Neural cell (in vitro differentiated cells): ENCODE measurements at regions not wholly inside any gene's neighbourhood (a gene's known extent, or its start where the extent isn't known, plus 50 kb on each side); places are given as distances from the start of the nearest gene placed in this dataset.
"Not testable (repeated sequence)": the region's sequence is repeated elsewhere in the genome, so short reads cannot be mapped to it uniquely, and the experiment has no call there.

Source experiments
- H2AFZ ChIP-seq: fragments of 200-600, 300-800 bp; sonication (generic), shearing (Covaris generic); 2 replicates; pipeline ENCODE4 v1.6.0; 2014; ENCODE audit warnings: low read depth, mild to moderate bottlenecking, antibody characterized with exemption, low read length, moderate library complexity
- H3F3A ChIP-seq: fragments of 200-600 bp; shearing (Covaris generic); 2 replicates; pipeline ENCODE4 v1.6.1; 2016; ENCODE audit warnings: mild to moderate bottlenecking, moderate library complexity, mixed read lengths, antibody characterized with exemption, low read length; ENCODE audit not compliant: insufficient read depth, poor library complexity, severe bottlenecking
- H3K27ac ChIP-seq: fragments of 200-600, 300-800 bp; sonication (generic), shearing (Covaris generic); 2 replicates; pipeline ENCODE4 v1.5.1; 2014; ENCODE audit warnings: mild to moderate bottlenecking, low read length, moderate library complexity
- H3K27me3 ChIP-seq: fragments of 300-800, 200-600 bp; sonication (generic), shearing (Covaris generic); 2 replicates; pipeline ENCODE4 v1.6.0; 2014; ENCODE audit warnings: mild to moderate bottlenecking, low read depth, low read length, moderate library complexity; ENCODE audit not compliant: insufficient read depth
- H3K36me3 ChIP-seq: fragments of 300-800, 200-600 bp; sonication (generic), shearing (Covaris generic); 2 replicates; pipeline ENCODE4 v1.5.1; 2014; ENCODE audit warnings: mild to moderate bottlenecking, antibody characterized with exemption, low read length, moderate library complexity; ENCODE audit not compliant: insufficient read depth
- H3K4me2 ChIP-seq: fragments of 300-800, 200-600 bp; sonication (generic), shearing (Covaris generic); 2 replicates; pipeline ENCODE4 v1.6.0; 2014; ENCODE audit warnings: mild to moderate bottlenecking, low read length
- H3K4me3 ChIP-seq: fragments of 300-800, 200-600 bp; sonication (generic), shearing (Covaris generic); 2 replicates; pipeline ENCODE4 v1.5.1; 2014; ENCODE audit warnings: mild to moderate bottlenecking, low read length, moderate library complexity
- H3K79me2 ChIP-seq: fragments of 200-600 bp; shearing (Covaris generic); replicated peaks from 2 replicates; pipeline ENCODE4 v1.6.0; 2014; ENCODE audit warnings: mild to moderate bottlenecking, low read length, moderate library complexity; ENCODE audit not compliant: insufficient read depth
- H3K9ac ChIP-seq: fragments of 300-800, 200-600 bp; sonication (generic), shearing (Covaris generic); 2 replicates; pipeline ENCODE4 v1.6.1; 2016; ENCODE audit warnings: mild to moderate bottlenecking, low read length, mixed read lengths
- H3K9me2 ChIP-seq: fragments of 200-600 bp; shearing (Covaris generic); 2 replicates; pipeline ENCODE4 v1.6.1; 2016; ENCODE audit warnings: mild to moderate bottlenecking, low read length, mixed read lengths; ENCODE audit not compliant: insufficient read depth
- H3K9me3 ChIP-seq: fragments of 200-600, 300-800 bp; sonication (generic), shearing (Covaris generic); 2 replicates; pipeline ENCODE4 v1.6.1; 2016; ENCODE audit warnings: mild to moderate bottlenecking, mixed run types, low read length, moderate library complexity, mixed read lengths
- H4K20me1 ChIP-seq: fragments of 200-600 bp; shearing (Covaris generic); 2 replicates; pipeline ENCODE4 v1.6.1; 2016; ENCODE audit warnings: mild to moderate bottlenecking, mixed run types; ENCODE audit not compliant: insufficient read depth
- EP300 ChIP-seq: fragments of 450-650 bp; conservative IDR thresholded peaks from 2 replicates; pipeline ENCODE4 v1.6.1; 2014; ENCODE audit warnings: antibody characterized with exemption, mild to moderate bottlenecking, moderate library complexity; ENCODE audit not compliant: poor library complexity, severe bottlenecking
- EZH2 ChIP-seq: fragments of 200-600, 300-800 bp; shearing (Covaris generic), sonication (generic); IDR thresholded peaks from 2 replicates; pipeline ENCODE4 v1.6.1; 2014; ENCODE audit warnings: antibody characterized with exemption, low read length, borderline replicate concordance, mild to moderate bottlenecking; ENCODE audit not compliant: insufficient read depth, poor library complexity, severe bottlenecking
- MXI1 ChIP-seq: fragments of 450-650 bp; conservative IDR thresholded peaks from 2 replicates; pipeline ENCODE4 v1.6.1; 2014; ENCODE audit warnings: antibody characterized with exemption, mild to moderate bottlenecking; ENCODE audit not compliant: poor library complexity, severe bottlenecking
- POLR2AphosphoS5 ChIP-seq: IDR thresholded peaks from 2 replicates; pipeline ENCODE4 v1.6.1; 2012
- RAD21 ChIP-seq: fragments of 450-650 bp; conservative IDR thresholded peaks from 2 replicates; pipeline ENCODE4 v1.6.1; 2014; ENCODE audit warnings: antibody characterized with exemption, mild to moderate bottlenecking, moderate library complexity
- SMC3 ChIP-seq: fragments of 450-650 bp; conservative IDR thresholded peaks from 2 replicates; pipeline ENCODE4 v1.6.1; 2014; ENCODE audit warnings: antibody characterized with exemption, mild to moderate bottlenecking, moderate library complexity; ENCODE audit not compliant: poor library complexity
- TAF1 ChIP-seq: IDR thresholded peaks from 2 replicates; pipeline ENCODE4 v1.6.1; 2012; ENCODE audit warnings: low read depth
- TF ChIP-seq, protein P1 (sequence below): fragments of 450-650 bp; IDR thresholded peaks from 2 replicates; pipeline ENCODE4 v1.5.1; 2014; ENCODE audit warnings: antibody characterized with exemption, mild to moderate bottlenecking, moderate library complexity; ENCODE audit not compliant: poor library complexity, severe bottlenecking
- TF ChIP-seq, protein P2 (sequence below): IDR thresholded peaks from 2 replicates; pipeline ENCODE4 v1.6.1; 2012; ENCODE audit warnings: borderline replicate concordance

DNA sequence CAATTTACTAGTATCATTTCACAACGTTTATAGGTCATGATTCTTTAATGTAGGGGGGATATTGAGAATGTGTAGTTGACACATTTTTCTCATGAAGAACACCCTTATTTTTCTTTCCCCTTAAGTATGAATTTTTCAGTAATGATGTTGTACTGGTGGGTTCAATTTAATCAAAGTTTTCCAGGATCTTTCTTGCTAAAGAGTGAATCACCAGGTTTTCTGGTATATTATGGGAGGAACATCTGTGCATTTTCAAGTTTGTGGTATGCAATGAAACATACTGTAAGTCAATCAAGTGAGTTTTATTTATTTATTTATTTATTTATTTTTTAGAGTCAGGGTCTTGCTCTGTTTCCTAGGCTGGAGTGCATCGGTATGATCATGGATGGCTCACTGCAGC, 221.2 kb upstream of the PTGFR start:
- Histone ChIP-seq H3K36me3 (no peaks in the 10 kb centered on the region), H3K9ac (no peak overlapping the region), H3K9me3 (no peaks in the 10 kb centered on the region), H3K4me2 (no peak overlapping the region), H2AFZ (no peak overlapping the region), H4K20me1 (no peaks in the 10 kb centered on the region), H3K9me2 (no peaks in the 10 kb centered on the region), H3K4me3 (no peak overlapping the region), H3F3A (no peaks in the 10 kb centered on the region), H3K27ac (no peak overlapping the region), H3K27me3 (no peaks in the 10 kb centered on the region), H3K79me2 (no peaks in the 10 kb centered on the region)
- TF ChIP-seq TAF1 = no peak
- TF ChIP-seq EZH2 = no peak
- TF ChIP-seq SMC3 = no peak
- no peak for TF ChIP-seq POLR2AphosphoS5
- no peak for TF ChIP-seq MXI1
- TF ChIP-seq, protein P1, sequence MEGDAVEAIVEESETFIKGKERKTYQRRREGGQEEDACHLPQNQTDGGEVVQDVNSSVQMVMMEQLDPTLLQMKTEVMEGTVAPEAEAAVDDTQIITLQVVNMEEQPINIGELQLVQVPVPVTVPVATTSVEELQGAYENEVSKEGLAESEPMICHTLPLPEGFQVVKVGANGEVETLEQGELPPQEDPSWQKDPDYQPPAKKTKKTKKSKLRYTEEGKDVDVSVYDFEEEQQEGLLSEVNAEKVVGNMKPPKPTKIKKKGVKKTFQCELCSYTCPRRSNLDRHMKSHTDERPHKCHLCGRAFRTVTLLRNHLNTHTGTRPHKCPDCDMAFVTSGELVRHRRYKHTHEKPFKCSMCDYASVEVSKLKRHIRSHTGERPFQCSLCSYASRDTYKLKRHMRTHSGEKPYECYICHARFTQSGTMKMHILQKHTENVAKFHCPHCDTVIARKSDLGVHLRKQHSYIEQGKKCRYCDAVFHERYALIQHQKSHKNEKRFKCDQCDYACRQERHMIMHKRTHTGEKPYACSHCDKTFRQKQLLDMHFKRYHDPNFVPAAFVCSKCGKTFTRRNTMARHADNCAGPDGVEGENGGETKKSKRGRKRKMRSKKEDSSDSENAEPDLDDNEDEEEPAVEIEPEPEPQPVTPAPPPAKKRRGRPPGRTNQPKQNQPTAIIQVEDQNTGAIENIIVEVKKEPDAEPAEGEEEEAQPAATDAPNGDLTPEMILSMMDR = no peak
- no peak for TF ChIP-seq EP300
- no peak for TF ChIP-seq RAD21
- TF ChIP-seq, protein P2, sequence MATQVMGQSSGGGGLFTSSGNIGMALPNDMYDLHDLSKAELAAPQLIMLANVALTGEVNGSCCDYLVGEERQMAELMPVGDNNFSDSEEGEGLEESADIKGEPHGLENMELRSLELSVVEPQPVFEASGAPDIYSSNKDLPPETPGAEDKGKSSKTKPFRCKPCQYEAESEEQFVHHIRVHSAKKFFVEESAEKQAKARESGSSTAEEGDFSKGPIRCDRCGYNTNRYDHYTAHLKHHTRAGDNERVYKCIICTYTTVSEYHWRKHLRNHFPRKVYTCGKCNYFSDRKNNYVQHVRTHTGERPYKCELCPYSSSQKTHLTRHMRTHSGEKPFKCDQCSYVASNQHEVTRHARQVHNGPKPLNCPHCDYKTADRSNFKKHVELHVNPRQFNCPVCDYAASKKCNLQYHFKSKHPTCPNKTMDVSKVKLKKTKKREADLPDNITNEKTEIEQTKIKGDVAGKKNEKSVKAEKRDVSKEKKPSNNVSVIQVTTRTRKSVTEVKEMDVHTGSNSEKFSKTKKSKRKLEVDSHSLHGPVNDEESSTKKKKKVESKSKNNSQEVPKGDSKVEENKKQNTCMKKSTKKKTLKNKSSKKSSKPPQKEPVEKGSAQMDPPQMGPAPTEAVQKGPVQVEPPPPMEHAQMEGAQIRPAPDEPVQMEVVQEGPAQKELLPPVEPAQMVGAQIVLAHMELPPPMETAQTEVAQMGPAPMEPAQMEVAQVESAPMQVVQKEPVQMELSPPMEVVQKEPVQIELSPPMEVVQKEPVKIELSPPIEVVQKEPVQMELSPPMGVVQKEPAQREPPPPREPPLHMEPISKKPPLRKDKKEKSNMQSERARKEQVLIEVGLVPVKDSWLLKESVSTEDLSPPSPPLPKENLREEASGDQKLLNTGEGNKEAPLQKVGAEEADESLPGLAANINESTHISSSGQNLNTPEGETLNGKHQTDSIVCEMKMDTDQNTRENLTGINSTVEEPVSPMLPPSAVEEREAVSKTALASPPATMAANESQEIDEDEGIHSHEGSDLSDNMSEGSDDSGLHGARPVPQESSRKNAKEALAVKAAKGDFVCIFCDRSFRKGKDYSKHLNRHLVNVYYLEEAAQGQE = no peak

DNA sequence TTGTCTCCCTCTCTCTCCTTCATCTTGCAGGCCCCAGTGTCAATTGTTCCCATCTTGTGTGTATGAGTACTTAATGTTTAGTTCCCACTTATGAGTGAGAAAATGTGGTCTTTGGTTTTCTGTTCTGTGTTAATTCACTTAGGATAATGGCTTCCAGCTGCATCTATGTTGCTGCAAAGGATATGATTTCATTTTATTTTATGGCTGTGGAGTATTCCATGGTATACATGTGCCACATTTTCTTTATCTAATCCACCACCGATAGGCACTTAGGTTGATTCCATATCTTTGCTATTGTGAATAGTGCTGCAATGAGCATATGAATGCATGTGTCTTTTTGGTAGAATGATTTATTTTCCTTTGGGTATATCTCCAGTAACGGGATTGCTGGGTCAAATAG, 219.4 kb upstream of the PTGFR start:
- H3F3A ChIP-seq, H3K36me3 ChIP-seq, H2AFZ ChIP-seq, H3K27me3 ChIP-seq, H3K9me3 ChIP-seq, H3K79me2 ChIP-seq, H3K4me3 ChIP-seq, H4K20me1 ChIP-seq, H3K9me2 ChIP-seq, H3K9ac ChIP-seq, H3K27ac ChIP-seq, H3K4me2 ChIP-seq: not testable (repeated sequence)

DNA sequence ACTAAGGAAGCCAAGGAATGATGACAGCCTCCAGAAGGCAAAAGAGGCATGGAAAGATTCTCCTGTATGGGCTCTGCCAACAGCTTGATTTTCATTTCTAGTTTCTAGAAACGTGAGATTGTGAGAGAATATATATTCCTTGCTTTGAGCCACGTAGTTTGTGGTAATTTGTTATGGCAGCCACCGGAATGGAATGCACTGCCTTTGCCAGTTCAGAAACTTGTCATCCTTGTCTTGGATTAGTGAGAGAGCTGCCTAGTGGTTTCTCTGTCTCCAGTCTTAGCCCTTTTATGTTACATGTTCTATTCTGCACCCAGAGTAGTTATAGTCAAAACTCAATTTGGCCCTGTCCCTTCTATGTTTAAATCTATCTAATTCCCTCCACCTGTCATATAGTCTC, 216.0 kb upstream of the PTGFR start:
- H3K27ac ChIP-seq = no peak overlapping the region
- H3K4me3 ChIP-seq = no peak overlapping the region
- no peak overlapping the region for H2AFZ ChIP-seq
- no peaks in the 10 kb centered on the region for H3F3A ChIP-seq
- H3K9me3 ChIP-seq = no peaks in the 10 kb centered on the region
- H3K9me2 ChIP-seq = no peaks in the 10 kb centered on the region
- TF ChIP-seq SMC3 = no peak
- TF ChIP-seq, protein P2 = no peak
- no peak for TF ChIP-seq EP300
- TF ChIP-seq TAF1 = no peak
- no peak for TF ChIP-seq MXI1
- TF ChIP-seq POLR2AphosphoS5 = no peak
- no peak for TF ChIP-seq EZH2
- TF ChIP-seq, protein P1 = no peak
- TF ChIP-seq RAD21 = no peak
- H3K27me3 ChIP-seq = no peaks in the 10 kb centered on the region
- H3K9ac ChIP-seq = no peak overlapping the region
- H3K36me3 ChIP-seq = no peaks in the 10 kb centered on the region
- H3K79me2 ChIP-seq = no peaks in the 10 kb centered on the region
- H4K20me1 ChIP-seq = no peaks in the 10 kb centered on the region
- no peak overlapping the region for H3K4me2 ChIP-seq
